ENCODE measurements at regions not wholly inside any gene's neighbourhood (a gene's known extent, or its start where the extent isn't known, plus 50 kb on each side); places are given as distances from the start of the nearest gene placed in this dataset.

DNA sequence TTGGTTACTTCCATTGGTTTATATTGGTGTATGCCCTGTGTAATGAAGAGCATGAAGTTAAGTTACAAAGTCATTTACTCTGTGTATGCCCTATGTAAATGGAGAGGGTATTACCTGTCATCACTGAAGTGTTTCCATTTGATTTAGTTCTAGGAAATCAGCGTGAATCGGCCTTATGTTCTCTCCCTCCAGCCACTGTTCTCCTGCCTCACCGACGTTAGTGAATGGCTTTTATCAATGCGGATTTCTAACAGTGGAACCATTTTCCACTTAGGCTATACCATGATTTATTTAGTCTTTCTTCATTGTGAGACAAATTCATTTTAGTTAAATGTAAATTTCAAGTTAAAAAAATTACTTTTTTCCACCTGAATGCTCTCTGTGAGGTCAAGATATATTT, 327.0 kb upstream of the ADCY2 start:
- TF ChIP-seq, protein P1, sequence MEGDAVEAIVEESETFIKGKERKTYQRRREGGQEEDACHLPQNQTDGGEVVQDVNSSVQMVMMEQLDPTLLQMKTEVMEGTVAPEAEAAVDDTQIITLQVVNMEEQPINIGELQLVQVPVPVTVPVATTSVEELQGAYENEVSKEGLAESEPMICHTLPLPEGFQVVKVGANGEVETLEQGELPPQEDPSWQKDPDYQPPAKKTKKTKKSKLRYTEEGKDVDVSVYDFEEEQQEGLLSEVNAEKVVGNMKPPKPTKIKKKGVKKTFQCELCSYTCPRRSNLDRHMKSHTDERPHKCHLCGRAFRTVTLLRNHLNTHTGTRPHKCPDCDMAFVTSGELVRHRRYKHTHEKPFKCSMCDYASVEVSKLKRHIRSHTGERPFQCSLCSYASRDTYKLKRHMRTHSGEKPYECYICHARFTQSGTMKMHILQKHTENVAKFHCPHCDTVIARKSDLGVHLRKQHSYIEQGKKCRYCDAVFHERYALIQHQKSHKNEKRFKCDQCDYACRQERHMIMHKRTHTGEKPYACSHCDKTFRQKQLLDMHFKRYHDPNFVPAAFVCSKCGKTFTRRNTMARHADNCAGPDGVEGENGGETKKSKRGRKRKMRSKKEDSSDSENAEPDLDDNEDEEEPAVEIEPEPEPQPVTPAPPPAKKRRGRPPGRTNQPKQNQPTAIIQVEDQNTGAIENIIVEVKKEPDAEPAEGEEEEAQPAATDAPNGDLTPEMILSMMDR (conservative IDR thresholded peaks at IDR 0.05; ENCODE audit: low read depth, low read length) = no peak
- TF ChIP-seq EZH2 (IDR thresholded peaks at IDR 0.05; ENCODE audit: borderline replicate concordance, low read depth, low read length, poor library complexity, severe bottlenecking) = no peak

Data from A673 (cell line).